Ureter (tissue), 1 donor: ENCODE measurements at regions not wholly inside any gene's neighbourhood (a gene's known extent, or its start where the extent isn't known, plus 50 kb on each side); places are given as distances from the start of the nearest gene placed in this dataset.
A peak's percentile ranks its signal among the peaks of the same experiment; 100 is the strongest.
"Not testable (repeated sequence)": the region's sequence is repeated elsewhere in the genome, so short reads cannot be mapped to it uniquely, and the experiment has no call there.

ENCODE experiments used
- DNase-seq: peaks from one replicate; pipeline ENCODE4 v3.0.0-alpha.2; 2020; ENCODE audit warnings: low spot score
- donor health status: DM: yes; HTN: yes; CAD: no.

DNA sequence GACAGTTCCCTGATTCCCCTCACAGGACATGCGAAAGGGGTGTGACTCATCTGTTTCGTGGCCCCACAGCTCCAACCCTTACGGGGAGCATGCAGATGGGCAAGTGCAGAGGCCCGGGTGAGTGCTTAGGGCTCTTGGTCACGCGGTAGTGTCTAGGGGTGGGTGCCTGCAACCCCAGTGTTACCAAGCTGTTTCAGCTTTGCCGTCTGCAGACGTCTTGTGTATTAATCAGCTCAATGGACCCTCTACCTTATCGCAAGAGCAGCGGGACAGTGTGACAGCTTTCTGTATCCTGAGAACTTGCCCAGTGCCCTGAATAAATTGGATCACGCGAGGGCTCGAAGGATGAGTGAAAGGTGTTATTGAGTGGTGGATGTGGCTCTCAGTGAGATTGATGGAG, 816.4 kb upstream of the ANO3 start:
- DNase-seq, result no peak

- no peak for DNase-seq
These were observed 811.5 kb upstream of the ANO3 start for GRCh38 chr11:25520459-25520858.

- no peak for DNase-seq
These were observed 804.1 kb upstream of the ANO3 start for GRCh38 chr11:25527841-25528240.

DNA sequence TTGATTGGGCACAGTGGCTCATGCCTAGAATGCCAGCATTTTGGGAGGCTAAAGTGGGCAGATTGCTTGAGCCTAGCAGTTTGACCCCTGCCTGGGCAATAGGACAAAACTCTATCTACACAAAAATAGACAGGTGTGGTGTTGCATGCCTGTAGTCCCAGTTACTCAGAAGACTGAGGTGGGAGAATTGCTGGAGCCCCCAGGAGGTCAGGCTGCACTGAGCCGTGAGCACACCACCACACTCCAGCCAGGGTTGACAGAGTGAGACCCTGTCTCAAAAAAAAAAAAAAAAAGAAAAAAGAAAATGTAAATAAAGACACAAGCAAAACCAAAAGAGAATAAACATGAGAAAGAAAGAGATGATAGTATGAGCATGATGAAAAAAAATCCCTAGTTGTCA, 802.4 kb upstream of the ANO3 start:
- no peak for DNase-seq

DNA sequence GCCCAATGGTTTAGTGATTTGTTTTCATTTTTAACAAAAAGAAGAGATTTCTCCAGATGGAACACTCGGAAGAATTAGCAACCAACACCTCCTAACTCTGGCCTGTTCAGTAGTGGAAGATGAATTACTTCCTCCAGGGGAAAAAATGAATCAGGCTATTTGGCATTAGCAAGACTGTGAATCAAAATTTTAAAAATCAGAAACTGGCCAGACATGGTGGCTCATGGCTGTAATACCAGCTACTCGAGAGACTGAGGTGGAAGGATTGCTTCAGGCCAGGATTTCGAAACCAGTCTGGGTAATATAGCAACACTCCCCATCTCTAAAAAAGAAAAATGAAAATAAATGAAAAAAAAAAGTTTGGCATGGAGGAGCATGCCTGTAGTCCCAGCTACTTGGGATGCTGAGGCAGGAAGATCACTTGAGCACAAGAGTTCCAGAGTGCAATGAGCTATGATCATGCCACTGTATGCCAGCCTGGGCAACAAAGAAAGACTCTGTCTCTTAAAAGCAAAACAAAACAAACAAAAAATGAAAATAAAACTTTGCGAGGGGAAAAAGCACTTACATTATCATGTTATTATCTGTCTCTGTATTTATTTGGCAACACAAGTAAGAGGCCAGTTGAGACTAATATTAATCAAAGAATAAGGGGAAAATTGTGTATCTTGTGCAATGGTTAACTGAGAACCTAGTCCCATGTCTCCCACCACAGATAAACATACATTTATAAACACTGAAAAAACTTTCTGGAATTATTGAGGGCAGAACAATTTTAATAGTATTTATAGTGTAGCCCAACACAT, 796.3 kb upstream of the ANO3 start:
- DNase-seq, result no peak

DNA sequence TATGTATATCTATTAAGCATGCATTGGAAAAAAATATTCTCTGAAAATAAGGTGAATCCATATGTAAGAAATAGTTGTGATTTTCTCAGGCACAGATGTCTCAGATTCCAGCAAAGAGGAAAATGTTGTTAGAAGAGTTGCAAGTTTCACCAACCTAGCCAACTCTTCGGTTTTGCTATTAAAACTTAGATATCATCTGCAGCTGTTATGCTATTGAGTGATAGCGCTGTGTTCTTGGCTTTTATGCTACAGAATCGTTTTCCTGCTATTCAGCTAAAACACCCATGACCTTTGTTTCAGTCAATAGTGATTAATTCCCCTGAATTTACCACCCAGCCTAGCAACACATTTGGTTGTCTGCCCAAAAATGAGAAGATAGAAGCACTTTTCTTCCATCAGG, 795.6 kb upstream of the ANO3 start:
- no peak for DNase-seq

GRCh38 chr11:25537393-25537792, 794.5 kb upstream of the ANO3 start:
- no peak for DNase-seq

DNA sequence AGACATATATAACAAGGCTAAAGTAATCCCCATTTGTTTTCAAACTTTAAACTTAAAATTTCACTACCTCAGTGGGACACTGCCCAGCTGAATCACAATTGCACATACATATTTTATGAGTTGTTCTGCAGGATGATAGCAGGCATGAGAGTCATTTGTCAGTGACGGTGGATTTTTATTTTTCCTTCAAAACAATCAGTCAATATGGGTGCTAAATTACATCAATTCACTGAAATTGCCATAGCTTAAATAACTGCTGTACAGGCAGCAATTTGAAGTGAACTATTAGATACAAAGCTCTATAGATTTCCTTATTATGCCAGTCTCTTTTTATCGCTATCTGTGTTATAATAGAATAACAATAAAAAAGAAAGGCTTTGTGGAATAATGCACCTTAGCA, 784.6 kb upstream of the ANO3 start:
- no peak for DNase-seq

- DNase-seq, result no peak
These were observed 769.5 kb upstream of the ANO3 start for GRCh38 chr11:25562417-25562816.

GRCh38 chr11:25565846-25566245, 766.1 kb upstream of the ANO3 start:
- DNase-seq, result no peak

DNA sequence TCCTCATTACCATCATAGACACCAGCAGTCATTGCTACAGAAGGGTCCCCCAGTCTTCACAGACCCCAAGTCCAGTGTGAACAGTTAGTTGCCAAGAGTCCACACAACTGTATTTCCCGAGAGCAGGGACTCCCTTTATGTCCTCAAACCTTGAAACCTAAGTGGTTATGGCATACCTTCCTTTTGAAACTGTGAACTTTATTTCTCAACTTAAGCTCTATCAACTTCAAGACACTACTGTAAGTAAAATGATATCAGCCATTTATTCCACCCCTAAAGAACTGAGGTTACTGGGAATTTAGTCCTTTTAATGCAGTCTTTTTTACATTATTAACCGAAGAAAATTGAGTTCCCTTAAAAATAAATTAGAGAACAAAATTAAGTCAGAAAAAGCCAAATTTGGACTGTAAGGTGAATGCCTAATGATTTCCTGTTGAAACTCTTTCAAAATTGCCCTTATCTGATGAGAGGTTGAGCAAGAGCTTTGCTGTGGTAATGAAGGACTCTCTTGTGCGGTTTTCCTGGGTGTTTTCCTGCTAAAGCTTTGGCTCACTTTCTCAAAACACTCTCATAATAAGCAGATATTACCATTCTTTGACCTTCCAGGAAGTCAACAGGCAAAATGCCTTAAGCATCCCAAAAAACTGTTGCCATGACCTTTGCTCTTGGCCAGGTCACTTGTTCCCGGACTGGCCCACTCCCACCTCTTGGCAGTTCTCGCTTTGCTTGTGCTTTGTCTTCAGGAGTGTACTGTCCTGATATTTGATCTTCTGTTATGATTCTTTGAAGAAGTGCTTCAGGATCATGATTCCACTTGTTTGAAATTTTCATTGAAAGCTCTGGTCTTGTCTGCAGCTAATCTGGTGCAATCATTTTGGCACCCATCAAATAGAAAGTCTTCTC, 765.4 kb upstream of the ANO3 start:
- DNase-seq, result peak; percentile 45

DNA sequence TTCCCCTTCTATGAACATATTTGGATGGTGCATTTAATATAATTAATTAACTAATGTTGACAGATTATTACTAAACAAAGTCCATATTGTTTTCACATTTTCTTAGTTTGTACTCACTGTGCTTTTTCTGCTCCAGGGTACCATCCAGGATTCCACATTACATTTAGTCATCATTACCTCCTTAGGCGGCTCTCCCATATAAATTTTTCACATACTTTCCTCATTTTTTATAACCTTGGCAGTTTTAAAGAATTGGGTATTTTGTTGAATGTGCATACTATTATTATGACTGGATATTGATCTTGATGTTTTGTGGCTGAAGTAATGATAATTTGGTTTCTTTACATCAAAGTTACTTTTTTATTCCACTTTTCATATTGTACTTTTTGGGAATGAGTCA, 755.6 kb upstream of the ANO3 start:
- no peak for DNase-seq

GRCh38 chr11:25579554-25579953, 752.4 kb upstream of the ANO3 start:
- not testable (repeated sequence) for DNase-seq

GRCh38 chr11:25583596-25583995, 748.3 kb upstream of the ANO3 start:
- DNase-seq, result no peak

- no peak for DNase-seq
These were observed 744.4 kb upstream of the ANO3 start for GRCh38 chr11:25587496-25587895.

DNA sequence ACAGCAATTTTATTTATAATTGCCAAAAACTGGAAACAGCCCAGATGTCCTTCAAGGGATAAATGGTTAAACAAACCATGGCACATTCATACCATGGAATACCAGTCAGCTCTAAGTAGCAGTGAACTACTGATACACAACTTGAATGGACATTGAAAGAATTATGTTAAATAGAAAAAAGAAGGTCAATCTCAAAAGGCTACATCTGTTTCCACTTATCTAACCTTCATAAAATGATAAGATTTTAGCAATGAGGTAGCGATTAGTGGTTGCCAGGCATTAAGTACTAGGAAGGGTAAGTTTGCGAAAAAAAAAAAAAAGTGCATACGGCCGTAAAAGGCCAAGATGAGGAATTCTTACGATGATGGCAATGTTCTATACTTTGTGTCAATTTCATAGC, 738.7 kb upstream of the ANO3 start:
- no peak for DNase-seq

- DNase-seq, result no peak
These were observed 735.2 kb upstream of the ANO3 start for GRCh38 chr11:25596701-25597100.

- no peak for DNase-seq
These were observed 734.2 kb upstream of the ANO3 start for GRCh38 chr11:25597696-25598095.

DNA sequence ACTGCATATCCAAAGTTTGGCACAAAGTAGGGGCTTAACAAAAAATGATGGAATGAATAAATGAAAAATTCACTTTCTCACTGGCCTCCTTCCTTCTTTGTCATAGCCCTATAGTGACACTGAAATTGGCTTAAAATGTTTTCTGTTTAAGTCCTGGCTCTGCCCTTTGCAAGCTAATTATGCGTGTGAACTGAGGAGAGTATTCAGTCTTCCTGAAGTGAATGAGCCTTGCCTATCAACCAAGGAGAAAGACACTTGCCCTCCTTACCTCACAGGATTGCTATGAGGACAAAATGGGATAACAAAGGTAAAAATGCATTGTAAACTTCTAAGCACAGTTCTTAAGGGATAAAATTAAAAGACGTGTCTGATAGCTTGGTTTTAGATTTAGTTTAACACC, 729.8 kb upstream of the ANO3 start:
- no peak for DNase-seq

DNA sequence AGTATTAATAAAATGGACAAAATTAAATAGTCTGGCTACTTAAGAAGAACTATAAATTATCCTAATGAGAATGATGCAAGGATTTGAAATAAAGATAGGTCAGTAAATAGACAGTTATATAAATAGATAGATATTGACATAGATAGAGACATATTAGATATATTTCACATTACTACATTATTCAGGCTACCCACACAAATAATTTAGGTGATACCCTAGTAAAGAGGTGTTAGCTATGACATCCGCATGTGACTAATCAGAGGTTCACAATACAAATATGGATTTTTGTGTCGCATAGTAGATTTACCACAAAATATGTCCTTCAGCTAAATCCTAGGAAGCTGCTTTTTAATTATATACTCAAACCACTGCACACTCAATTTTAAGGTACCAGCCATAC, 729.0 kb upstream of the ANO3 start:
- DNase-seq, result no peak

- no peak for DNase-seq
These were observed 719.1 kb upstream of the ANO3 start for GRCh38 chr11:25612806-25613205.

- DNase-seq, result no peak
These were observed 718.5 kb upstream of the ANO3 start for GRCh38 chr11:25613451-25613850.

- DNase-seq, result no peak
These were observed 718.1 kb upstream of the ANO3 start for GRCh38 chr11:25613865-25614264.
